GM12891 (cell line): ENCODE measurements at regions not wholly inside any gene's neighbourhood (a gene's known extent, or its start where the extent isn't known, plus 50 kb on each side); places are given as distances from the start of the nearest gene placed in this dataset.

Experiments used
- DNase-seq: peaks from one replicate; pipeline ENCODE4 v3.0.0; 2011; ENCODE audit warnings: low spot score; ENCODE audit not compliant: insufficient read length
- FAIRE-seq: peaks from 2 replicates; lab custom pipeline; 2011; peaks lifted over from hg19 to GRCh38; lab: Jason Lieb, UNC
- PAX5 ChIP-seq: IDR thresholded peaks from 2 replicates; pipeline ENCODE4 v1.6.1; 2011; ENCODE audit warnings: low read length, moderate library complexity, mild to moderate bottlenecking; ENCODE audit not compliant: insufficient read depth, severe bottlenecking
- POLR2A ChIP-seq: IDR thresholded peaks from 2 replicates; pipeline ENCODE4 v1.6.1; 2011; ENCODE audit warnings: low read depth, low read length, control low read depth
- POLR2AphosphoS5 ChIP-seq: IDR thresholded peaks from 2 replicates; pipeline ENCODE4 v1.6.1; 2011; ENCODE audit warnings: low read depth, low read length, control low read depth
- POU2F2 ChIP-seq: IDR thresholded peaks from 2 replicates; pipeline ENCODE4 v1.6.1; 2011; ENCODE audit warnings: low read depth, mild to moderate bottlenecking, control low read depth, low read length, moderate library complexity
- SPI1 ChIP-seq: IDR thresholded peaks from 2 replicates; pipeline ENCODE4 v1.6.1; 2011; ENCODE audit warnings: low read depth, low read length, control low read depth
- TAF1 ChIP-seq: IDR thresholded peaks from 2 replicates; pipeline ENCODE4 v1.6.1; 2011; ENCODE audit warnings: low read depth, low read length, control low read depth

- FAIRE-seq, result no peak
- TF ChIP-seq POLR2A, result no peak
- TF ChIP-seq SPI1, result no peak
- no peak for TF ChIP-seq TAF1
- no peak for TF ChIP-seq PAX5
- TF ChIP-seq POLR2AphosphoS5, result no peak
- TF ChIP-seq POU2F2, result no peak
- no peak for DNase-seq
Measured at GRCh38 chr3:103057487-103057886, 622.7 kb downstream of the ZPLD1 start.

GRCh38 chr3:103059432-103059831, 624.6 kb downstream of the ZPLD1 start:
- DNase-seq (no peak), FAIRE-seq (no peak)
- TF ChIP-seq POLR2A (no peak), PAX5 (no peak), POLR2AphosphoS5 (no peak), SPI1 (no peak), TAF1 (no peak), POU2F2 (no peak)

DNA sequence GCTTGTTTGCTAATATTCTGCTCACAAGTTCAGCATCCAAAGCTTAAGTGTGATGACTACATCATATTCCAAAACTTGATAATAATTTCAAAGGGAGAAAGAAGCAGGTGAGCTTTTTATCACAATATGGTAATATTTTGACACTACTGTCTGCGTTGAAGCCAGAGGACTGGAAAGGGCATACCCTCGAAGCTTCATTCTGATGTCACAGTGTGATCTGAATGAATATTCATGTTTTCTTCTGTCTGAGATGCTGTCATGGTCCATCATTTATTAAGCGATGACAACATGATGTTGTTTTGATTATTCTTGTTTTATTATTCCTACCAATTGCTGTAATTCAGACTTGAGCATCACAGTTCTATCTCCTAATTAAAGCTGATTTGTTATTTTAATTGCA, 625.4 kb downstream of the ZPLD1 start:
- DNase-seq, result no peak
- TF ChIP-seq TAF1 (no peak), SPI1 (no peak), POLR2A (no peak), POLR2AphosphoS5 (no peak), POU2F2 (no peak), PAX5 (no peak)
- FAIRE-seq, result no peak

DNA sequence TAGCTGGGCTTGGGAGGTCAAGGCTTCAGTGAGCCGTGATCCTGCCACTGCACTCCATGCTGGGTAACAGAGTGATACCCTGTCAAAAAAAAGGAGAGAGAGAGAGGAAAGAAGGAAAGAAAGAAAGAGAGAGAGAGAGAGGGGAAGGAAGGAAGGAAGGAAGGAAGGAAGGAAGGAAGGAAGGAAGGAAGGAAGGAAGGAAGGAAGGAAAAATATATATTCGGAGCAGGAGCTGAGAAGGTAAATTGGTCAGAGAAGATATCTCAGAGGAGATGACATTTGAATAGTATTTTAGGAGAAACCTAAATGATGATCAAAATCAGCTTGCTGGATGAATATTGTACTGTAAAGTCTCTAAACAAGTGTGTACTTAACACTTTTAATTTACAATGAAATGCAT, 633.1 kb downstream of the ZPLD1 start:
- FAIRE-seq (no peak), DNase-seq (no peak)
- TF ChIP-seq PAX5 (no peak), TAF1 (no peak), POU2F2 (no peak), SPI1 (no peak), POLR2AphosphoS5 (no peak)

DNA sequence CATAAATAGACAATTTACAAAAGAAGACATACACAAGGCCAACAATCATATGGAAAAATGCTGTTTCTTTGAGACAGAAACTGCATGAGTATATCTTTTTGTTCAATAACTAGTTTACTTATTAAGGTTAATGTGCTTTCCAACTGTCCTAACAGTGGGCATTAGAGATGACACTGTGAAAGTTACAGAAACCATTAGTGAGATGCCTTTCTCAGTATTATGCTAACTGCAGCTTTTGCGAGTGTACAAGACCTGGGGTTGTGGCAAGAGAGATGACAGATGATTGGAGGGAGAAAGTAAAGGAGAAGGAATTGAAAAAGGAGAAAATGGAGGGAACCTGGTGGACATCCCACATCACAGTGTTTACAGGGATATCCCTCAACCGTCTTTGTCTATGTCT, 640.5 kb downstream of the ZPLD1 start:
- DNase-seq, result no peak
- no peak for TF ChIP-seq TAF1
- no peak for FAIRE-seq

DNA sequence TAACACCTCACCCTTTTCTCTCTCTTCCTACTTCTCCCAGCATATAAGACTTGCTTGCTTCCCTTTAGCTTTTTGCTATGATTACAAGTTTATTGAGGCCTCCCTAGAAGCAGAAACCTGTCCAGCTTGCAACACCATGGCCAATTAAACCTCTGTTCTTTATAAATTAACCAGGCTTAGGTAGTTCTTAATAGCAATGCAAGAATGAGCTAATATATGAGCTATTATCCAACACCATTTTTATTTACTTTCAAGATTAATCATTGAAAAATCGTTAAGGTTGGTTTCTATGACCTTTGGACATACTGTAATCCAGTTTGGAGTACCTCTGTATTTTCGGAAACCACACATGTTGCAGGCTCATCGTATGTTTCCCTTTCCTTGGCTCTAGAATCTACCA, 643.1 kb downstream of the ZPLD1 start:
- no peak for TF ChIP-seq PAX5
- DNase-seq (no peak), FAIRE-seq (no peak)

DNA sequence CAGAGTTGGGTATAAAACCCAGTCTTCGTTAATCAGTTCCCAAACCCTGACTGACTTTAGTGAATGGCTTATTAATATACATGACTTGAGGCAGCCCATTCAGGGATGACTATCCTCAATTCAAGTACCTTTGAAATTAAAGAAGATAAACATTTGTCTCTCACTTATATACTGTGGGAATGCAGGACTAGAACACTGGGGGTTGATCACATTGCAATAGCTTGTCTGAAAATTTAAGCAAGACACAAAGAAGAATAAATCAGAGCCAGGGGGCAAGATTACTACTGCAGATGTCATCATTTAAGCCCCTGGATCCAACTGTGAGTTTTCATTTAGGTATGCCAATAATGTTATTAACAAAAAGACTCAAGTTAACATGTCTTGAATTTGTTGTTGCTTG, 647.7 kb downstream of the ZPLD1 start:
- no peak for FAIRE-seq

GRCh38 chr3:103083848-103084631, 649.2 kb downstream of the ZPLD1 start:
- DNase-seq, result no peak
- no peak for FAIRE-seq
- no peak for TF ChIP-seq TAF1
- no peak for TF ChIP-seq POLR2A
- no peak for TF ChIP-seq POU2F2
- no peak for TF ChIP-seq PAX5
- TF ChIP-seq POLR2AphosphoS5, result no peak
- TF ChIP-seq SPI1, result no peak; the same call in 1 of the 2 replicates

More for the DNA sequence above, 647.7 kb downstream of the ZPLD1 start:
- DNase-seq, result no peak
- TF ChIP-seq POU2F2, result no peak
- no peak for TF ChIP-seq POLR2A
- TF ChIP-seq PAX5, result no peak
- no peak for TF ChIP-seq SPI1
- no peak for TF ChIP-seq POLR2AphosphoS5
- no peak for TF ChIP-seq TAF1

GRCh38 chr3:103085465-103085864, 650.6 kb downstream of the ZPLD1 start:
- FAIRE-seq (no peak), DNase-seq (no peak)
- TF ChIP-seq POLR2AphosphoS5, result no peak
- TF ChIP-seq TAF1, result no peak
- no peak for TF ChIP-seq PAX5

DNA sequence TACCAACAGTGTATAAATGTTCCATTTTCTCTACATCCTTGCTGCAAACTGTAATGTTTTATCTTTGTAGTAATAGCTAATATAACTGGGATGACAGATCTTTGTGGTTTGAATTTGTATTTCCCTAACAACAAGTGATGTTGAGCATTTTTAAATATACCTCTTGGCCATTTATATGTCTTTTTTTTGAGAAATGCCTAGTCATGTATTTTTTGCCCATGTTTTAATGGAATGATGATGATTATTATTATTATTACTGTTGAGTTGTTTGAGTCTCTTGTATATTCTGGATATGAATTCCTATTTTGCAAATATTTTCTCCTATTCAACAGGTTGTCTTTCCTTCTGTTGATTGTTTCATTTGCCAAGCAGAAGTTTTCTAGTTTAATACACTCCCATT, 654.9 kb downstream of the ZPLD1 start:
- FAIRE-seq (no peak), DNase-seq (no peak)
- TF ChIP-seq POLR2AphosphoS5, result no peak
- no peak for TF ChIP-seq PAX5
- TF ChIP-seq POLR2A, result no peak
- no peak for TF ChIP-seq TAF1
- no peak for TF ChIP-seq POU2F2
- no peak for TF ChIP-seq SPI1
